Smooth muscle cell (in vitro differentiated cells): ENCODE measurements at regions not wholly inside any gene's neighbourhood (a gene's known extent, or its start where the extent isn't known, plus 50 kb on each side); places are given as distances from the start of the nearest gene placed in this dataset.

Experiments used
- DNase-seq: peaks from one replicate; lab custom pipeline; 2025; ENCODE audit not compliant: unreplicated experiment; lab: John Stamatoyannopoulos, UW
- H2AFZ ChIP-seq: fragments of 200-600 bp; sonication (generic); 2 replicates; pipeline ENCODE4 v1.6.0; 2016; ENCODE audit warnings: antibody characterized with exemption, low read depth, mild to moderate bottlenecking
- H3F3A ChIP-seq: fragments of 200-600 bp; sonication (generic); 2 replicates; pipeline ENCODE4 v1.6.0; 2017; ENCODE audit warnings: antibody characterized with exemption, low read depth
- H3K27ac ChIP-seq: fragments of 200-600 bp; sonication (generic); 2 replicates; pipeline ENCODE4 v1.5.1; 2016; ENCODE audit warnings: low read depth, mild to moderate bottlenecking
- H3K27me3 ChIP-seq: fragments of 200-600 bp; sonication (generic); 2 replicates; pipeline ENCODE4 v1.6.1; 2016; ENCODE audit warnings: low read depth, mild to moderate bottlenecking
- H3K36me3 ChIP-seq: fragments of 200-600 bp; sonication (generic); 2 replicates; pipeline ENCODE4 v1.5.1; 2016; ENCODE audit warnings: low read depth
- H3K4me1 ChIP-seq: fragments of 200-600 bp; sonication (generic); 2 replicates; pipeline ENCODE4 v1.5.1; 2016; ENCODE audit warnings: low read depth
- H3K4me2 ChIP-seq: fragments of 200-600 bp; sonication (generic); 2 replicates; pipeline ENCODE4 v1.6.0; 2016; ENCODE audit warnings: mild to moderate bottlenecking
- H3K4me3 ChIP-seq: fragments of 200-600 bp; sonication (generic); 2 replicates; pipeline ENCODE4 v1.5.1; 2016; ENCODE audit warnings: mild to moderate bottlenecking
- H3K79me2 ChIP-seq: fragments of 200-600 bp; sonication (generic); 2 replicates; pipeline ENCODE4 v1.6.0; 2016; ENCODE audit warnings: low read depth, mild to moderate bottlenecking
- H3K9ac ChIP-seq: fragments of 200-600 bp; sonication (generic); 2 replicates; pipeline ENCODE4 v1.6.0; 2016; ENCODE audit warnings: low read depth
- H3K9me3 ChIP-seq: fragments of 200-600 bp; sonication (generic); replicated peaks from 2 replicates; pipeline ENCODE4 v1.5.1; 2016; ENCODE audit warnings: low read depth
- H4K20me1 ChIP-seq: fragments of 200-600 bp; sonication (generic); 2 replicates; pipeline ENCODE4 v1.6.0; 2016; ENCODE audit warnings: low read depth
- WGBS: methylation state at CpG from one replicate; pipeline ENCODE4 v1.1.7; 2016; ENCODE audit warnings: low lambda C conversion rate; 5-methylcytosine and 5-hydroxymethylcytosine counted together
- TF ChIP-seq, protein P1 (sequence below): fragments of 200-600 bp; sonication (generic); IDR thresholded peaks from 2 replicates; pipeline ENCODE4 v1.5.1; 2017; ENCODE audit warnings: borderline replicate concordance, mild to moderate bottlenecking, antibody characterized with exemption; ENCODE audit not compliant: insufficient read depth, poor library complexity, severe bottlenecking

- TF ChIP-seq, protein P1, sequence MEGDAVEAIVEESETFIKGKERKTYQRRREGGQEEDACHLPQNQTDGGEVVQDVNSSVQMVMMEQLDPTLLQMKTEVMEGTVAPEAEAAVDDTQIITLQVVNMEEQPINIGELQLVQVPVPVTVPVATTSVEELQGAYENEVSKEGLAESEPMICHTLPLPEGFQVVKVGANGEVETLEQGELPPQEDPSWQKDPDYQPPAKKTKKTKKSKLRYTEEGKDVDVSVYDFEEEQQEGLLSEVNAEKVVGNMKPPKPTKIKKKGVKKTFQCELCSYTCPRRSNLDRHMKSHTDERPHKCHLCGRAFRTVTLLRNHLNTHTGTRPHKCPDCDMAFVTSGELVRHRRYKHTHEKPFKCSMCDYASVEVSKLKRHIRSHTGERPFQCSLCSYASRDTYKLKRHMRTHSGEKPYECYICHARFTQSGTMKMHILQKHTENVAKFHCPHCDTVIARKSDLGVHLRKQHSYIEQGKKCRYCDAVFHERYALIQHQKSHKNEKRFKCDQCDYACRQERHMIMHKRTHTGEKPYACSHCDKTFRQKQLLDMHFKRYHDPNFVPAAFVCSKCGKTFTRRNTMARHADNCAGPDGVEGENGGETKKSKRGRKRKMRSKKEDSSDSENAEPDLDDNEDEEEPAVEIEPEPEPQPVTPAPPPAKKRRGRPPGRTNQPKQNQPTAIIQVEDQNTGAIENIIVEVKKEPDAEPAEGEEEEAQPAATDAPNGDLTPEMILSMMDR: no peak
- no peak overlapping the region for H3K4me2 ChIP-seq
- 100% methylated on average over 1 of the region's 1 CpG for WGBS
These were observed 784.9 kb downstream of the DNAJB9 start for GRCh38 chr7:109354552-109354951.

DNA sequence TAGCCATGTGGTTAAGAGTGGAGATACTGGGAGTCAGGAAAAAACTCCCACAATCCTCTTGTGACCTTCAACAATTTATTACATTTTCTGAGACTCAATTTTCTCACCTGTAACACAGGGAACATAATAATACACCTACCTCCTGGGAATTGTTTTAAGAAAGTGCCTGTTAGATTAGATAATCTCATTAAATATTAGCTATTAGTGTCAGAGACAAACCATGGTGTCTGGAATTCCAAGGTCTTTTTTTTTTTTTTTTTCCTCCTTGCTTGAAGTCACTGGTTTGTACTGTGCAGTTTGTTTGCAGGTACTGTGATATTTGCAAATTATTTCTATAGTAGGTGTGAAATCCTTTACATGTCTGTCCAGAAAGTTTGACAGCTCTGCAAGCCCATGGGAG, 806.1 kb downstream of the DNAJB9 start:
- TF ChIP-seq, protein P1: no peak
- no peaks in the 10 kb centered on the region for H3K27me3 ChIP-seq
- no peaks in the 10 kb centered on the region for H3F3A ChIP-seq
- DNase-seq: no peak
- no peak overlapping the region for H3K4me2 ChIP-seq
- no peaks in the 10 kb centered on the region for H4K20me1 ChIP-seq
- H3K9me3 ChIP-seq: no peaks in the 10 kb centered on the region
- no peak overlapping the region for H2AFZ ChIP-seq
- no peaks in the 10 kb centered on the region for H3K4me1 ChIP-seq
- H3K36me3 ChIP-seq: no peaks in the 10 kb centered on the region
- no peak overlapping the region for H3K27ac ChIP-seq
- no peaks in the 10 kb centered on the region for H3K79me2 ChIP-seq
- no peak overlapping the region for H3K4me3 ChIP-seq
- H3K9ac ChIP-seq: no peak overlapping the region

More at GRCh38 chr7:109354552-109354951, 784.9 kb downstream of the DNAJB9 start:
- H3K36me3 ChIP-seq: no peaks in the 10 kb centered on the region
- no peak overlapping the region for H3K4me3 ChIP-seq
- H3K79me2 ChIP-seq: no peaks in the 10 kb centered on the region
- no peaks in the 10 kb centered on the region for H3K9me3 ChIP-seq
- no peak overlapping the region for H3K27ac ChIP-seq
- DNase-seq: no peak
- no peak overlapping the region for H2AFZ ChIP-seq
- no peaks in the 10 kb centered on the region for H3K27me3 ChIP-seq
- no peaks in the 10 kb centered on the region for H3F3A ChIP-seq
- no peak overlapping the region for H3K9ac ChIP-seq
- no peaks in the 10 kb centered on the region for H4K20me1 ChIP-seq
- no peaks in the 10 kb centered on the region for H3K4me1 ChIP-seq

DNA sequence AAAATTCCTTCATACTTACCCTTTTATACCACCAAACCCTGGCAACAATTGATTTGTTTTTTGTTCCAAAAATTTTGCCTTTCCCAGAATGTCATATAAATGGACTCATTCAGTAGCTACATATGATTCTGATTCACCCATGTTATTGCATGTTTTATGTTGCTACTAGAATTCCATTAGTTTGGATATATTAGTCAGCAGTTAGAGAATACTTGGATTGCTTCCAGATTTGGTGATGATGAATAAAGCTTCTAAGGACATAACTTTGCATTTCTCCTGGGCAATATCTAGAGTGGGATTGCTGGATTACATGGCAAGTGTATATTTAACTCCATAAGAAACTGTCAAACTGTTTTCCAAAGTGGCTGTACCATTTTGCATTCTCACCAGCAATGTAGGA, 806.9 kb downstream of the DNAJB9 start:
- Histone ChIP-seq H3F3A (no peaks in the 10 kb centered on the region), H3K36me3 (no peaks in the 10 kb centered on the region), H4K20me1 (no peaks in the 10 kb centered on the region), H3K9ac (no peak overlapping the region), H3K79me2 (no peaks in the 10 kb centered on the region), H2AFZ (no peak overlapping the region), H3K4me1 (no peaks in the 10 kb centered on the region), H3K27ac (no peak overlapping the region), H3K27me3 (no peaks in the 10 kb centered on the region), H3K4me3 (no peak overlapping the region), H3K9me3 (no peaks in the 10 kb centered on the region), H3K4me2 (no peak overlapping the region)
- no peak for DNase-seq
- TF ChIP-seq, protein P1: no peak

DNA sequence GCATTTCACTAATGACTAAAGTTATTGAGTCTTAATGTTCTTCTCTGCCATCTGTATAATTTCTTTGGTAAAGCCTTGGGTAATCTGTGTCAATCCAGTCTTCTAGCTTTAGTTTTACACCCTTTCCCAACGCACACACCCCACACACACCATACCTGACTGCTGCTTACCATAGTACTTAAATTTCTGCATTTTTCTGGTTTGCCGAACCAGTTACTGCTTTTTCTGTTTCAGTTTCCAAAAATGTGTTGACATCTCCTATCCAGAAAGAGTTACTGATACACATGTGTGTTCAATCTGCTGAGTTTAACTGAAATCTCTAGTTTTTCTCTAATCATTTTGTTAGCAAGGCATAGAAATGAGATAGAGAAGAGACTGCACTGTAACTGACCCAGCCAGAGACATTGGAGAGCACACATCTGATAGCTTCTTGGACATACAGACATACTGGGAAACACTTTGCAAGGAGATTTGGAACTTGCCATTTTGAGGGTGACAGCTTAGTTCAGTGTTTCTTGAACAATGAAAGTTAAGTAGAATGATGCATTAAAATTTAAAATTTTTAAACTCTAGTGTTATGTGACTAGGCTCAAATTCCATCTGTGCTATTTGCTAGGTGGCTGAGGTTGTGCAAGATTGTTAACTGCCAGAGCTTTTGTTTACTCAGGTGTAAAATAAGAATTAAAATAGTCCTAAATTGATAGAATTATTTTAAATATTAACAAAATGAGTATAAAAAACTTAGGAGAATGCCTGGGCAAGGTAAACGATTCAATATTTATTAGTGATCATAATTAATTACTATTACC, 807.6 kb downstream of the DNAJB9 start:
- TF ChIP-seq, protein P1: no peak
- no peaks in the 10 kb centered on the region for H3K79me2 ChIP-seq
- no peaks in the 10 kb centered on the region for H3K36me3 ChIP-seq
- H3F3A ChIP-seq: no peaks in the 10 kb centered on the region
- no peak overlapping the region for H3K9ac ChIP-seq
- H3K4me2 ChIP-seq: no peak overlapping the region
- no peaks in the 10 kb centered on the region for H4K20me1 ChIP-seq
- no peaks in the 10 kb centered on the region for H3K27me3 ChIP-seq
- no peaks in the 10 kb centered on the region for H3K9me3 ChIP-seq
- no peak overlapping the region for H3K27ac ChIP-seq
- no peak overlapping the region for H2AFZ ChIP-seq
- H3K4me3 ChIP-seq: no peak overlapping the region
- no peaks in the 10 kb centered on the region for H3K4me1 ChIP-seq
- 90% methylated on average over 3 of the region's 3 CpGs for WGBS
- DNase-seq: no peak
